ENCODE measurements at regions not wholly inside any gene's neighbourhood (a gene's known extent, or its start where the extent isn't known, plus 50 kb on each side); places are given as distances from the start of the nearest gene placed in this dataset.

DNA sequence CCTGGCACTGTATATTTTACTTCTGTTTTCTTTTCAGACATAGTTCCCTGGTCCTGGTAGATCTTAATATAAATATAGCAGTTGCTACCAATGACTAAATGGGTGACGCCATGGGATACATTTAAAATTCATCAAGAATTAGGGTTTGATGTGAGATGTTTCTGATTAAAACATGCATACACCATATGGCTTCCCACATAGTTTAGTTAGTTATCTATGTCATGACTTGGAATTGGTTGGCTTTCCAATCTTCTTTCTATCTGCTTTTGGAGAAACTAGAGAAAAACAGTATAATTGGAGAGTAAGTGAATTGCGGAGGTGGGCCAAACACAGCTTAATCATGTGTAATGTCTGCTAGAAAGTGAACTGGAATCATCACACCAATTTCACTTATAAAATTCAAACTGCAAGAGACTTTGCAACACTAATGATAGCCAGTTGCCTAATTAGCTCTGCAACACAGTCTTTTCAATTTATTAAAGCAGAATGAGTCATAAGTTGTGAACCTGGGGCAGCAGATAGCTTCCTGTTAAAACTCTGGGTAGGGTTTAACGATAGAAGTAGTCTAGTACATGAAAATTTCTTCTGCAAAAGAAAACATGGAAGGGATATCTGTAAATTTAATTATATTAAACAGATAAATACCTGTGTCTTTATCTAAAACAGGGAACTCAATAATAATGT, 295.2 kb downstream of the SLC16A7 start:
- H3K4me3 Mint-ChIP-seq = no peak overlapping the region
- no peaks in the 10 kb centered on the region for H3K79me2 ChIP-seq (ENCODE audit: insufficient read depth, low read length)
- no CpG with 5 or more reads among the region's 3 CpGs for WGBS (ENCODE audit: insufficient coverage)
- no peak overlapping the region for H2AFZ ChIP-seq (ENCODE audit: insufficient read depth, low read depth, low read length, poor library complexity, severe bottlenecking)
- no peaks in the 10 kb centered on the region for H3K27me3 Mint-ChIP-seq (ENCODE audit: low read depth in 3 of 3)
- no peak overlapping the region for H3K9ac ChIP-seq (ENCODE audit: insufficient read depth, low read length, poor library complexity, severe bottlenecking)
- H3K4me3 ChIP-seq (replicated peaks in 1 of 3; ENCODE audit: low read depth in 2 of 3, low read length in 3 of 3) = no peak overlapping the region
- no peaks in the 10 kb centered on the region for H3K36me3 ChIP-seq (replicated peaks in 1 of 2; ENCODE audit: control insufficient read depth in 1 of 2, insufficient read depth in 2 of 2, low read length in 2 of 2)
- no peaks in the 10 kb centered on the region for H4K20me1 ChIP-seq (ENCODE audit: insufficient read depth, low read length)
- no peak overlapping the region for H3K27ac Mint-ChIP-seq
- intact Hi-C loops (cut with micrococcal nuclease) = no loop called here
- peaks cover 0 to 13% (median 3%) of the 10 kb centered on the region in 7 donors for H3K9me3 Mint-ChIP-seq
- H3K27me3 ChIP-seq (ENCODE audit: control insufficient read depth in 2 of 2, insufficient read depth in 2 of 2, low read length in 2 of 2) = no peaks in the 10 kb centered on the region
- no peak for DNase-seq
- H3K27ac ChIP-seq (ENCODE audit: low read depth in 1 of 2, low read length in 2 of 2) = no peak overlapping the region
- TF ChIP-seq, protein P1, sequence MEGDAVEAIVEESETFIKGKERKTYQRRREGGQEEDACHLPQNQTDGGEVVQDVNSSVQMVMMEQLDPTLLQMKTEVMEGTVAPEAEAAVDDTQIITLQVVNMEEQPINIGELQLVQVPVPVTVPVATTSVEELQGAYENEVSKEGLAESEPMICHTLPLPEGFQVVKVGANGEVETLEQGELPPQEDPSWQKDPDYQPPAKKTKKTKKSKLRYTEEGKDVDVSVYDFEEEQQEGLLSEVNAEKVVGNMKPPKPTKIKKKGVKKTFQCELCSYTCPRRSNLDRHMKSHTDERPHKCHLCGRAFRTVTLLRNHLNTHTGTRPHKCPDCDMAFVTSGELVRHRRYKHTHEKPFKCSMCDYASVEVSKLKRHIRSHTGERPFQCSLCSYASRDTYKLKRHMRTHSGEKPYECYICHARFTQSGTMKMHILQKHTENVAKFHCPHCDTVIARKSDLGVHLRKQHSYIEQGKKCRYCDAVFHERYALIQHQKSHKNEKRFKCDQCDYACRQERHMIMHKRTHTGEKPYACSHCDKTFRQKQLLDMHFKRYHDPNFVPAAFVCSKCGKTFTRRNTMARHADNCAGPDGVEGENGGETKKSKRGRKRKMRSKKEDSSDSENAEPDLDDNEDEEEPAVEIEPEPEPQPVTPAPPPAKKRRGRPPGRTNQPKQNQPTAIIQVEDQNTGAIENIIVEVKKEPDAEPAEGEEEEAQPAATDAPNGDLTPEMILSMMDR (IDR thresholded peaks at IDR 0.05) = no peak
- no peaks in the 10 kb centered on the region for H3K4me1 Mint-ChIP-seq
- H3K4me2 ChIP-seq (replicated peaks; ENCODE audit: extremely low read depth, low read length, poor library complexity, severe bottlenecking) = no peak overlapping the region
- H3K4me1 ChIP-seq (ENCODE audit: control insufficient read depth in 1 of 2, insufficient read depth in 2 of 2, low read length in 2 of 2) = no peaks in the 10 kb centered on the region
- H3K9me3 ChIP-seq (replicated peaks in 1 of 2; ENCODE audit: control insufficient read depth in 1 of 2, insufficient read depth in 1 of 2, low read length in 2 of 2) = peaks cover 0 to 3% of the 10 kb centered on the region in 2 donors
- no peaks in the 10 kb centered on the region for H3K36me3 Mint-ChIP-seq

DNA sequence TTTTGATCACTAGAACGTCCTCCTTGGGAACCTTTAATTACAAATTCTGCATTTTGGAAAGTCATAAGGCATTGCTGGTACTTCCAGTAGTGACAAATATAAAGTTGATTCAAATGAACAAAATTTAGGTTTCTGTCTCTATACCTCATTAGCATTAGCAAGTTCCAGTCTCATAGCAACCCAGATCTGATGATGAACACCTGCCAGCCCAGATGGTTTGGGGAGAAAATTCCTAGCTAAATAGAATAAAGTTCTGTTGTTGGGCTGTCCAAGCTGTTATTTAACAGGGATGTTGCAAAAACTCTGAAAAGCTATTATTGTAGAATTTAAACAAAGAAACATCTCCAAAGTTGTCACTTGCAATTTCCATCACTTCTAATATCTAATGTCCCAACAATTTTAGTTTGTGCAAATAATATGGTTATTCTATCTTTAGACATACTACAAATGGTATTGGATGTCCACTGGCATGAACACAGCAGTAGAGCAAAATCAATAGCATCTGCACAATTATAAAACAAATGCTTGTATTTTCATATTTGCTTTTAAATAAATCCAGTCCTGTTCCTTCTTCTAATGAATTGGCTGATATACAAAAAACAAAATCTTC, 299.4 kb downstream of the SLC16A7 start:
- Mint-ChIP-seq H3K4me1 (no peaks in the 10 kb centered on the region), H3K4me3 (no peak overlapping the region), H3K27me3 (ENCODE audit: low read depth in 3 of 3) (no peaks in the 10 kb centered on the region), H3K36me3 (no peaks in the 10 kb centered on the region), H3K9me3 (peaks cover 3 to 13% (median 7%) of the 10 kb centered on the region in 7 donors), H3K27ac (no peak overlapping the region)
- TF ChIP-seq, protein P1 (IDR thresholded peaks at IDR 0.05) = no peak
- no peaks in the 10 kb centered on the region for H3K4me1 ChIP-seq (ENCODE audit: control insufficient read depth in 1 of 2, insufficient read depth in 2 of 2, low read length in 2 of 2)
- H3K9ac ChIP-seq (ENCODE audit: insufficient read depth, low read length, poor library complexity, severe bottlenecking) = no peak overlapping the region
- no peak for DNase-seq
- no peaks in the 10 kb centered on the region for H3K36me3 ChIP-seq (replicated peaks in 1 of 2; ENCODE audit: control insufficient read depth in 1 of 2, insufficient read depth in 2 of 2, low read length in 2 of 2)
- H3K4me3 ChIP-seq (replicated peaks in 1 of 3; ENCODE audit: low read depth in 2 of 3, low read length in 3 of 3) = no peak overlapping the region
- no peaks in the 10 kb centered on the region for H3K27me3 ChIP-seq (ENCODE audit: control insufficient read depth in 2 of 2, insufficient read depth in 2 of 2, low read length in 2 of 2)
- H3K79me2 ChIP-seq (ENCODE audit: insufficient read depth, low read length) = no peaks in the 10 kb centered on the region
- H3K9me3 ChIP-seq (replicated peaks in 1 of 2; ENCODE audit: control insufficient read depth in 1 of 2, insufficient read depth in 1 of 2, low read length in 2 of 2) = peaks cover 0 to 3% of the 10 kb centered on the region in 2 donors
- no peak overlapping the region for H2AFZ ChIP-seq (ENCODE audit: insufficient read depth, low read depth, low read length, poor library complexity, severe bottlenecking)
- no peak overlapping the region for H3K4me2 ChIP-seq (replicated peaks; ENCODE audit: extremely low read depth, low read length, poor library complexity, severe bottlenecking)
- no peak overlapping the region for H3K27ac ChIP-seq (ENCODE audit: low read depth in 1 of 2, low read length in 2 of 2)
- intact Hi-C loops (cut with micrococcal nuclease) = no loop called here
- no peaks in the 10 kb centered on the region for H4K20me1 ChIP-seq (ENCODE audit: insufficient read depth, low read length)
- WGBS (ENCODE audit: insufficient coverage) = 80% methylated on average over 1 of the region's 1 CpG

Data from CD14-positive monocyte (primary cell).